Ovary (tissue), 7 donors: ENCODE measurements at regions not wholly inside any gene's neighbourhood (a gene's known extent, or its start where the extent isn't known, plus 50 kb on each side); places are given as distances from the start of the nearest gene placed in this dataset.

Source experiments
- DNase-seq, 5 donors: peaks; one replicate each; pipeline ENCODE4 v3.0.0-alpha.2; 2019 to 2020
- H3K27ac ChIP-seq, 2 donors: fragments of 200-600 bp; one replicate each; pipeline versions ENCODE4 v1.5.1 to v1.8.0; 2019 to 2022
- H3K27me3 ChIP-seq: fragments of 200-600 bp; one replicate; pipeline ENCODE4 v1.8.0; 2022
- H3K36me3 ChIP-seq: fragments of 200-600 bp; sonication (generic); one replicate; pipeline ENCODE4 v1.5.1; 2019
- H3K4me1 ChIP-seq: one replicate; pipeline ENCODE4 v1.8.1; 2013; ENCODE audit warnings: mild to moderate bottlenecking, moderate library complexity; ENCODE audit not compliant: insufficient read depth
- H3K4me3 ChIP-seq: fragments of 200-600 bp; sonication (generic); one replicate; pipeline ENCODE4 v1.5.1; 2017
- H3K9me3 ChIP-seq, 2 donors: fragments of 200-600 bp in 1 of 2; sonication (generic) in 1 of 2; one replicate each; pipeline versions ENCODE4 v1.5.1 to v1.8.1; 2013 to 2019; ENCODE audit warnings: mild to moderate bottlenecking in 1 of 2, moderate library complexity in 1 of 2
- CTCF ChIP-seq, 3 donors: fragments of 450-650 bp in 2 of 3; fragments of 200-600 bp in 1 of 3; IDR thresholded peaks; one replicate each; pipeline versions ENCODE4 v1.5.1 to v1.8.0; 2016 to 2022; ENCODE audit warnings: antibody characterized with exemption in 3 of 3, mild to moderate bottlenecking in 1 of 3
- EP300 ChIP-seq: sonication (generic); formaldehyde crosslinking; IDR thresholded peaks from one replicate; pipeline ENCODE4 v1.6.1; 2017; ENCODE audit warnings: antibody characterized with exemption
- POLR2A ChIP-seq: fragments of 450-650 bp; IDR thresholded peaks from one replicate; pipeline ENCODE4 v1.6.1; 2017; ENCODE audit warnings: antibody characterized with exemption, mild to moderate bottlenecking, moderate library complexity
- WGBS, 3 donors: extraction: QIAGEN DNeasy Blood & Tissue Kit in 1 of 3; methylation state at CpG; one replicate each; pipeline versions ENCODE4 v1.1.5 to v1.1.7; 2013 to 2017; 5-methylcytosine and 5-hydroxymethylcytosine counted together
- intact Hi-C, 4 donors: fragments of 100-400 bp; cut with DNase I; formaldehyde crosslinking; loops; one replicate each; pipeline versions ENCODE4 v1.11.0 to v1.15.1; 2022 to 2023
- donor health status: DM: no; HTN: no; CAD: no; lungs with moderate emphysema.
- donor health status: DM: no; HTN: no; CAD: no.
- donor health status: Bipolar disorder and iron deficiency.
- donor health status: DM: no; HTN: no; CAD: no.
- donor health status: DM: yes; HTN: yes; CAD: no.

- Histone ChIP-seq H3K27ac (no peak overlapping the region), H3K27me3 (no peaks in the 10 kb centered on the region), H3K36me3 (no peaks in the 10 kb centered on the region), H3K4me3 (no peak overlapping the region), H3K4me1 (no peaks in the 10 kb centered on the region), H3K9me3 (no peaks in the 10 kb centered on the region)
- intact Hi-C loops = no loop called here
- WGBS, 3 donors = 80 to 92% (median 85%) methylated on average over 2 of the region's 2 CpGs
- TF ChIP-seq EP300 = no peak
- no peak for TF ChIP-seq CTCF (IDR thresholded peaks at IDR 0.05)
- TF ChIP-seq POLR2A = no peak
- no peak for DNase-seq
Observed at GRCh38 chr7:153423210-153423590, 629.0 kb upstream of the DPP6 start.

DNA sequence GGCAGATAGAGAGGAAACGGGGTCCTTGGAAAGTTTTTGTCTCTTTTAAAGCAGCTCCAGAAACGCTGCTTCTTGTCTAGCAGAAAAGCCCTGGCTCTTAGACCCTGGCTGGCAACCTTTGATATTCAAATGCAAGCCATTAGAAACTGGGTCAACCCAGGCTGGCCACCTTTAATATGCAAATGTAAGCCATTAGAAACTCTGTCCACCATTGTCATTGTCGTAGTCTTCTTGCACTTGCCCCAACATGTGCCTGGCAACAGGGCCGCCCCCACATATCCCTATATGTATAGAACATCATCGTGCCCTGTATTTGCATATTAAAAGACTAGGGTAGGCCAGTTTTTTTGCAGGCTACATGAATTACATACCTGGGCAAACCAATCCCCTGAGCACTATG is 621.3 kb upstream of the DPP6 start:
- Histone ChIP-seq H3K4me1 (no peaks in the 10 kb centered on the region), H3K27me3 (no peaks in the 10 kb centered on the region), H3K9me3 (no peaks in the 10 kb centered on the region), H3K36me3 (no peaks in the 10 kb centered on the region), H3K4me3 (no peak overlapping the region), H3K27ac (no peak overlapping the region)
- TF ChIP-seq EP300 = no peak
- TF ChIP-seq CTCF (IDR thresholded peaks at IDR 0.05) = no peak
- no peak for TF ChIP-seq POLR2A
- 69 to 76% (median 72%) methylated on average over 5 of the region's 5 CpGs for whole genome bisulfite sequencing, 3 donors
- intact Hi-C loops = no loop called here
- DNase-seq = no peak

GRCh38 chr7:153432063-153432462 is 620.1 kb upstream of the DPP6 start:
- Histone ChIP-seq H3K4me1 (no peaks in the 10 kb centered on the region), H3K27me3 (no peaks in the 10 kb centered on the region), H3K9me3 (no peaks in the 10 kb centered on the region), H3K36me3 (no peaks in the 10 kb centered on the region), H3K4me3 (no peak overlapping the region), H3K27ac (no peak overlapping the region)
- WGBS, 3 donors = 10 to 18% (median 12%) methylated on average over 8 of the region's 8 CpGs
- intact Hi-C loops = no loop called here
- no peak for DNase-seq
- TF ChIP-seq POLR2A (no peak), EP300 (no peak), CTCF (IDR thresholded peaks at IDR 0.05) (no peak)

- Histone ChIP-seq H3K36me3 (no peaks in the 10 kb centered on the region), H3K27ac (no peak overlapping the region), H3K4me3 (no peak overlapping the region), H3K4me1 (no peaks in the 10 kb centered on the region), H3K27me3 (no peaks in the 10 kb centered on the region), H3K9me3 (no peaks in the 10 kb centered on the region)
- WGBS, 3 donors = 85 to 87% (median 85%) methylated on average over 8 of the region's 8 CpGs
- TF ChIP-seq POLR2A (no peak), EP300 (no peak), CTCF (IDR thresholded peaks at IDR 0.05) (no peak)
- intact Hi-C loops = no loop called here
- DNase-seq = no peak
Observed at GRCh38 chr7:153433223-153433622, 619.0 kb upstream of the DPP6 start.

DNA sequence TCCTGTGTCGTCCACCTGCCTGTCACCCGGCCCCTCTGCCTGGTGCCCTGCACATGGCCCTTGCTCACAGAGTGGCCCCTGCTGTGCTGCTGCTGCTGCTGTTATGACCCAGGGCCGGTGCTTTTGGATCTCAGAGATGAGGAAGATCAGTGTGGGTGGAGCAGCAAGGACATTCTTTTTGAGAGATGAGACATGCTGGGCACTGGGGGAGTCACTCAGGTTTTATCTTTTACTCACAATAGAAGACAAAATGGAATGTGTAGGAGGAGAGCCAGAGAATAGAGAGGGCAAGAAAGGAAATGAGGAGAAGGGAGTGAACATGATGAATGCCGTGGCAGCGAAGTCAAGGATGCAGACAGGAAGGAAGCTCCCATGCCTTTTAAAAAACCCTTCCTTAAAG is 611.5 kb upstream of the DPP6 start:
- Histone ChIP-seq H3K27ac (no peak overlapping the region), H3K36me3 (no peaks in the 10 kb centered on the region), H3K4me3 (no peak overlapping the region), H3K4me1 (no peaks in the 10 kb centered on the region), H3K9me3 (no peaks in the 10 kb centered on the region), H3K27me3 (no peaks in the 10 kb centered on the region)
- 51 to 57% (median 55%) methylated on average over 5 of the region's 5 CpGs for WGBS, 3 donors
- no peak for TF ChIP-seq CTCF (IDR thresholded peaks at IDR 0.05)
- no peak for TF ChIP-seq EP300
- TF ChIP-seq POLR2A = no peak
- no peak for DNase-seq
- intact Hi-C loops = no loop called here
